Hippocampal formation (tissue), 2 donors: ENCODE measurements at regions not wholly inside any gene's neighbourhood (a gene's known extent, or its start where the extent isn't known, plus 50 kb on each side); places are given as distances from the start of the nearest gene placed in this dataset.

Source experiments
- DNase-seq, 2 donors: peaks; one replicate each; lab custom pipeline; 2025; lab: John Stamatoyannopoulos, UW

DNA sequence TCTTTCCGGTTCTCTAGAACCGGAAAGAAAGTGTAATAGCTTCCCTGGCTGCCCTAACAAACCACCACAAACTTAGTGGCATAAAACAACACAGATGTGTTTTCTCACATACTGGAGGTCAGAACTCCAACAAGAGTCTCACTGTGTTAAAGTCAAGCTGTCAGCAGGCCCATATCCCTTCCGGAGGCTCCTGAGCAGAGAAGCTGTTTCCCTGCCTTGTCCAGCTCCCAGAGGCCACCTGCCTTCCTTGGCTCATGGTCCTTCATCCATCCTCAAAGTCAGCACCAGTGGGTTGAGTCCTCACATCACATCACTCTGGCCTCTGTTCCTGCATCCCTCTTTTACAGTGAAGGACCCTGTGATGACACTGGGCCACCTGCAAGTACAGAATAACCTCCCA lies 49.8 kb upstream of the HMX1 start:
- DNase-seq = no peak
